HG02678 (cell line): ENCODE measurements at regions not wholly inside any gene's neighbourhood (a gene's known extent, or its start where the extent isn't known, plus 50 kb on each side); places are given as distances from the start of the nearest gene placed in this dataset.
"Not testable (repeated sequence)": the region's sequence is repeated elsewhere in the genome, so short reads cannot be mapped to it uniquely, and the experiment has no call there.

Source experiments
- ATAC-seq: cut with Tn5 transposase; IDR thresholded peaks from one replicate; pipeline ENCODE4 v1.9.1; 2021; ENCODE audit warnings: mild to moderate bottlenecking, moderate library complexity; ENCODE audit not compliant: unreplicated experiment

DNA sequence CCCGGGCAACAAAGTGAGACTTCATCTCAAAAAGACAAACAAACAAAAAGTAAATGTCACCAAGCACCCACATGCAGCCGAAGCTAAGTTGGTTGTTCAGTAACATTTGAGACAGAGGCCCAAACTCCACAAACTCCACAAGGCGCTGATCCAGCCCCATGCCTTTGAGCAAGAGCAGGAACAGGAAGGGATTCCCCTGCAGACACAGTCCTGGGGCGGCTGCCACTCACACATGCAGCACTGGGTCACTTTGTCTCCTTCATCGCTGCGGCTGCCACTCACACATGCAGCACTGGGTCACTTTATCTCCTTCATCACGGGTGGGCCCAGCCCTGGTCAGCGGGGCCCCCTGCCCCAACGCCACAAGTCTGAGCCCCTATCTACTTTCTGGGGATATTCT, 246.9 kb upstream of the RREB1 start:
- ATAC-seq, result no peak

- no peak for ATAC-seq
These were observed 246.3 kb upstream of the RREB1 start for GRCh38 chr6:6861351-6861894.

DNA sequence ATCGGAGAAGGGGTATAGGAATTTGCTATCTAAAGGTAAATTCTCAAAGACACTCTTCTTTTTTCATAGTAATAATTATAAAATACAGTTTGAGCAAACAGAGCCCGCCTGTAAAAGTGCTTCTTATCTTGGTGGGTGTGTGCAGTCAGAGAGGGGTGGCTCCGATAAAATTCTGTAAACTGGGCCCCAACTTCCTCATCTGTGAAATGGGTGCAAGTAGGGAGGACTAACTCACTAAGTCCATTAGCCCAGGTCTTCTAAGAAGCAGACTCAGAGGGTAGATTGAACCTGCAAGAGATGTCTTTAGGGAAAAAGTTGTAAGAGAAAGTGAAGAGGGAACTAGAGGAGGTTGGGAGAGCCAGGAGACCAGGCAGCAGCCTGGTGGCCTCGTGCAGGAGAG, 245.8 kb upstream of the RREB1 start:
- ATAC-seq, result no peak

DNA sequence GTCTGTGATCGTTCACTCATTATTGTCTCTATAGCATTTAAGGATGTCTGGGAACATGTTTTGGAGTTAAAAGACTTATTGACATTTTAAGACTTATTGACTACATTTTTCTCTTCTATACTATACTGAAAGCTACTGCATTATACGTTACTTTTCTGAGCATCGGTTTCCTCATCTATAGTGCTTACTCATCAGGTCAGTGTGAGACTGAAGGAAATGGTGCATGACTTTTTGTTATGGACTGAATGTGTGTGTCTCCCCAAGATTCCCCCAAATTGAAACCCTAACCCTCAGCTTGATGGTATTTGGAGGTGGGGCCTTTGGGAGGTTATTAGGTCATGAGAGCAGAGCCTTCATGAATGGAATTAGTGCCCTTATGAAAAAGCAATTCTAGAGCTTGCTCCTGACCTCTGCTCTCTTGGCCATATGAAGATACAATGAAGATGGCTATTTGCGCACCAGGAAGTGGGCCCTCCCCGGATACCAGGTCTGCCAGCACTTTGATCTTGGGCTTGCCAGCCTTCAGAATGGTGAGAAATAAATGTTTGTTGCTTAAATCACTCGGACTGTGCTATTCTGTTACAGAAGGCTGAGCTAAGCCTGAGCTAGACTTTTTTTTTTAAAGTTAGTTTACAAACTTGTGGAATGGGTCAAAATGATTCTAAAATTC, 243.7 kb upstream of the RREB1 start:
- no peak for ATAC-seq

GRCh38 chr6:6865611-6866010, 242.2 kb upstream of the RREB1 start:
- no peak for ATAC-seq

DNA sequence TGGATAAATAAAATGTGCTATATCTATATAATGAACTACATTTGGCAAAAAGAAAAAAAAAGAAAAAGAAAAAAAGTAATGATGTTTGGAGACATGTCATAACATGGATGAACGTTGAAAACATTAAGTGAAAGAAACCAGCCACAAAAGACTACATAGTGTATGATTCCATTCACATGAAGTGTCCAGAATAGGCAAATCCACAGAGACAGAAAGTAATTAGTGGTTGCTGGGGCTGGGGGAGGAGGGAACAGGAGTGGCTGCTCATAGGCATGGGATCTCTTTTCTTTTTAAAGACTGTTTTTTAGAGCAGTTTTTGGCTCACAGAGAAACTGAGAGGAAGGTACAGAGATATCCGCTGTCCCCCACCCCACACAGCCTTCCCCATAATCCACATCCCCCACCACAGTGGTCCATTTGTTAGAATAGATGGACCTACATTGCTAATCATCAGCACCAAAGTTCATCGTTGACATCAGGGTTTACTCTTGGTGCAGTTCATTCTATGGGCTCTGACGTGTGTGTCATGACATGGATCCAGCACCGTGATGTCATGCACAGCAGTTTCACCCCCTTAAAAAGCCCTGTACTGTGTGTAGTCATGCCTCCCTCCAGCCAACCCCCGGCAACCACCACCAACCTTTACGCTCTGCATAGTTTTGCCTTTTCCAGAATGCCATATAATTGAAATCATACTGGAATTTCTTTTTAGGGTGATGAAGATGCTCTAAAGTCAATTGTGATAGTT, 240.9 kb upstream of the RREB1 start:
- no peak for ATAC-seq

- ATAC-seq, result no peak
These were observed 240.4 kb upstream of the RREB1 start for GRCh38 chr6:6867404-6867799.

DNA sequence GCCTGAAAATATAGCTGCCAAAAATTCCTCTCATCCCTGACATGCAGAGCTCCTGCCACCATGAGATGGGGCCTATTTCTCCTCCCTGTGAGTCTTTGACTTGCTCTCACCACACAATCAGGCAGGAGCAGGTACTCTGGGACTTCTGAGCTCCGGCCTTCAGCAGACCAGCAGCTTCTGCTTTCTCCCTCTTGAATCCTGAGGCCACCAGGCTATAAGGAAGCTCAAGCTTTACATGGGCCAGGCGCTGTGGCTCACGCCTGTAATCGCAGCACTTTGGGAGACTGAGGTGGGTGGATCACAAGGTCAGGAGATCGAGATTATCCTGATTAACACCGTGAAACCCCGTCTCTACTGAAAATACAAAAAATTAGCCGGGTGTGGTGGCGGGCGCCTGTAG, 238.7 kb upstream of the RREB1 start:
- ATAC-seq, result no peak

DNA sequence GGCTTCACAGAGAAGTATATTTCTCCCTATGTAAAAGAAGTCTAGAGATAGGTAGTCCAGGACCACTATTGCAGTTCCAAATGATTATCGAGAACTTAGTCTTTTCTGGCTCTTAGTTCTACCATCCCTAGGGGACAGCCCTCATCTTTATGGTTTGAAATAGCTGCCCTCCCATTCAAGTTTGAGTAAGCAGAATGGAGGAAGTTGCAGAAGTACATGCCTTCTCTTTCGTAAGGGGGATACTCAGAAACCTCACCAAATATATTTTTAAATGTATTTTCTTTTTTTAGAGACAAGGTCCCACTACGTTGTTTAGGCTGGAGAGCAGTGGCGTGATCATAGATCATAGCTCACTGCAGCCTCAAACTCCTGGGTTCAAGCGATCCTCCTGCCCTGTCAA, 236.8 kb upstream of the RREB1 start:
- no peak for ATAC-seq

DNA sequence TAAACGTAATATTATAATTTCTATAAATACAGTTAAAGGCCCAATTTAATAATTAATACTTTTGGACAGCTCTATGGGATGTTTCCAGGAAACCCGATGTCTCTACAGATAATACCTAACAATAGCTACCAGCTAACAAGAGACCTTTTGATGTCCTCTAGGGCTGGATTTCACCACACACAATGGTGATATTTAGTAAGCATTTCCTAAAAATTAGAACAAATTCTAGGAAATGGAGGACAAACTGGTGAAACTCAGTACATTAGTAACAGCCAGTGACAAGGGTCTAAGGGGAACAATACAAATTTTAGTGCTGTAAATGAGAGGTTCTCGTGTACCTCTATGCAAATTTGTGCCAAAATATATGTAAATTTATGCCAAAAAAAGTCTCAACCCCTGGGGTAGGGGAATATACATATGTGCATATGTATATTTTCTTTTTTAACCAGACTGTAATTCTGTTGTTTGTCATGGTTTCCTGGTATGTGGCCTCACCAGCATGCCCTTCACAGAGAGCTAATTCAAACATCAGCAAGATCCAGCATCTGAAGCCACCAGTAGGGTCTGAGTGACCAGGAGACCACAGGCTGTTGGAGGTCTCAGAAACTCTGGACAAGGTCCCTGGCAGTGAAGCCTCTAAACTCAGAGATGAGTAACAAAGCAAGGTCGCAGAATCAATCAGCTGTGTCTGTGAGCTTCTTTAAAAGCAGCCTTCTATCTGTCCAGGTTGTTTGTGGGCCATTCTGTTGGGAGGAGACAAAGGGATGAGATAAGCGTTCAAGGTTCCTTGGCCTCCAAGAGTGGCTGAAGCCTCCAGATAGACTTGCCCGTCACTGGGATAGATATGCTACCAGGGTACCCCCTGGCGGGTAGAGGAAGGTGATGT, 235.1 kb upstream of the RREB1 start:
- no peak for ATAC-seq

DNA sequence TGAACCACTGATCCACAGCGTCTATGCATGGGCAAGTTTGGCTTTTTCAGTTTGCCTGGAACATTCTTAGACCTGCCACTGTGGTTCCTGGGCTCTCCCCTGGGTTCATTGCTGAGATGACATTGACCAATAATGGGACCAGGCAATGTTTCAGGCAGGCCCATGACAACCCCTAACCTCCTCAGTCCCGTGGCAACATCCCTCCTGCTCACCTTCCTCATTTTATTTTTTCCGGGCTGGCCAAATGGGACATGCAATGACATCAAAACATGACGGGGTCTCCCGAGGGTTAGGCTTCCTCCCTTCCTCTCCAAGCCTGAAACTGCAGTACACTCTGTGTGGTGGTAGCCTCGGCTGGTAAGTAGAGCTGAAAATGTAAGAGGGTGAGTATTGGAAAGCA, 234.0 kb upstream of the RREB1 start:
- ATAC-seq, result no peak

DNA sequence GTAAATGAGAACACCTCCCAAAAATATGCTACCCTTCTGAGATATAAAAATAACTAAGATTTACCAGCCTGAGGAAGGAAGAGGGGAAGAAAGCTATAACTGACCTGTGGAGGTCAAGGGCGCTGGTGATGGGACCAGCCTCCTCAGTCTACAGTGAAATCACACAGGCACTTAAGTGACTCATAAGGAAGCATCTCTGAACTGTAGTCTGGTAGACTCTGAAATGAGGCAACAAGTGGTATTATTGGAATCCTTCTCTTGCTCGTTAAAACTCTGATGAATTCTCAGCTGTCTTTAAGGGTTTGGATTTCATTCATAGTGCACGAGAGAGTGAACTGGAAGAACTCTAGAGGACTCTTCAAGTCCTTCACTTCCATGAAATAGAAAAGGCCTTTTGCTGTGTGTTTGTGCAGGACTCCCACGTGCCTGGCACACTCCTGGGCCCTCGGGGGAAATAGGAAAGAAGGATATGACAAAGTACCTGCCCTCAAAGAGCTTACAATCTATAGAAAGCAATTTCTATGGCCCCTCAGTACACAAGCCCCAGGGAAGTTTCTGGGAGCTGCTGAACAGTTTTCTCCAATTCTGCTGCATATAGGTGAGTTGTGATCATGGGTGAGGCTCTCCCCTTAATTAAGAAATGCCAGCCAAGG, 231.8 kb upstream of the RREB1 start:
- no peak for ATAC-seq

GRCh38 chr6:6877792-6878191, 230.0 kb upstream of the RREB1 start:
- not testable (repeated sequence) for ATAC-seq

DNA sequence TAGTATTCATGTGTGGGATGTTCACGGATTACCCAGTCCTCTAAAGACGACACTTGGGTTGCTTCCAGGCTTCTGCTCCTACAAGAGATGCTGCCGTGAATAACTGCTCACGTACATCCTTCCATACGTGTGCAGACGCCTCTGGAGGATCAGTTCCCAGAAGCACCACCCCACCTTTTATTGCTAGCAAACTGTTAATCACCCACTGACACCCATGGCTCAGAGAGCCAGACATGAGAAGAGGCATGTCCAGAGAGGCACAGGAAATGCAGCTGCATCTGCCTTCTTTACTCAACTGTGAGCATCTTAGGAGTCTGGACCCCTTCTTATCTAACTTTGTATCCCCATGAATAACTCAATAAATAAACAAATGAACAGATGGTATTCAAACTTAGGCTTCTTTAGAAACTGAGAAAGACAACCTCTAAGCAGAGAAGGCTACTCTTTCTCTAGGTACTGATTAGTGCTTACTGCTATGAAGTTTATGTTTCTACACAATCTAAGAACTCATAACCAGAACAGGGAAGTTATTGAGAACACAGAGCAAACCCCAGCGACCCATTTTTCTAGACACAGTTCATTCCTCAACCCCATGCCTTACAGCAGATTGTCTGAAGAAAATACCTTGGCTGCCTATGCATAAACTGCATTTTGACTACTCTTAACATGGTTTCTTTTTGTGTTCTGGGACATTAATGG, 228.7 kb upstream of the RREB1 start:
- peak; percentile 54 for ATAC-seq

DNA sequence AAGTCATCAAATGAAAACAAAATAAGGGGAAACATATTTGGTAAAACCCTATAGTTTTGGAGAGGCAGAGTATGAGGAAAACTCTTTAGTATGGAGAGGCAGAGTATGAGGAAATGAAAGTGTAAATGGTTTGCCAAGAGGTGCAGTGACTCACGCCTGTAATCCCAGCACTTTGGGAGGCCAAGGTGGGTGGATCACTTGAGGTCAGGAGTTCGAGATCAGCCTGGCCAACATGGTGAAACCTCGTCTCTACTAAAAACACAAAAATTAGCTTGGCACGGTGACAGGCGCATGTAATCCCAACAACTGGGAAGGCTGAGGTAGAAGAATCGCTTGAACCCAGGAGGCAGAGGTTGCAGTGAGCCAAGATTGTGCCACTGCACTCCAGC, 228.2 kb upstream of the RREB1 start:
- ATAC-seq, result not testable (repeated sequence)

GRCh38 chr6:6880745-6881437, 226.9 kb upstream of the RREB1 start:
- ATAC-seq, result no peak

- no peak for ATAC-seq
These were observed 226.1 kb upstream of the RREB1 start for GRCh38 chr6:6881438-6882225.

GRCh38 chr6:6882592-6882991, 225.2 kb upstream of the RREB1 start:
- ATAC-seq, result no peak

DNA sequence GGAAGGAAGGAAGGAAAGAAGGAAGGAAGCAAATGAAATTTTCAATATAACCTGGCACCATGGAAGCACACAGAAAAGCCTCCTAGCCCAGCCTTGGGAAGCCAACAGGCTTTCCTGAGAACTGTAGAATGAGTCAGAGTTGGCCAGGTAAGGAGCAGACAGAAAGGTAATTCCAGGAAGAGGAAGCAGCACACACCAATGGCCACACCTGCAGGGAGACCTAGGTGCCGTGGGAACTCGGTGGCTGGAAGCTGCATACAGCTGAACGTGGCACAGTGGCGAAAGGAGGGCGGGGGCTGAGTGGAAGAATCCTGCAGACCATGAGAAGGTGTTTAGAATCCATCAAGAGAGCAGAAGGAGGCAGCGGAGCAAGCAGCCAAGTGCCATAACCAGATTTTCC, 224.8 kb upstream of the RREB1 start:
- no peak for ATAC-seq
